Neural progenitor cell (in vitro differentiated cells): ENCODE measurements at regions not wholly inside any gene's neighbourhood (a gene's known extent, or its start where the extent isn't known, plus 50 kb on each side); places are given as distances from the start of the nearest gene placed in this dataset.

Experiments
- CTCF ChIP-seq: fragments of 200-600 bp; sonication (generic); IDR thresholded peaks from 2 replicates; pipeline ENCODE4 v1.5.1; 2017; ENCODE audit warnings: antibody characterized with exemption, mild to moderate bottlenecking
- EZH2 ChIP-seq: fragments of 200-600 bp; sonication (generic); IDR thresholded peaks from 2 replicates; pipeline ENCODE4 v1.6.1; 2017; ENCODE audit warnings: antibody characterized with exemption, mild to moderate bottlenecking, moderate library complexity

GRCh38 chr7:142637240-142637639 is 112.0 kb upstream of the PRSS1 start:
- TF ChIP-seq CTCF (no peak), EZH2 (no peak)
